ENCODE measurements at regions not wholly inside any gene's neighbourhood (a gene's known extent, or its start where the extent isn't known, plus 50 kb on each side); places are given as distances from the start of the nearest gene placed in this dataset.
"Not testable (repeated sequence)": the region's sequence is repeated elsewhere in the genome, so short reads cannot be mapped to it uniquely, and the experiment has no call there.

DNA sequence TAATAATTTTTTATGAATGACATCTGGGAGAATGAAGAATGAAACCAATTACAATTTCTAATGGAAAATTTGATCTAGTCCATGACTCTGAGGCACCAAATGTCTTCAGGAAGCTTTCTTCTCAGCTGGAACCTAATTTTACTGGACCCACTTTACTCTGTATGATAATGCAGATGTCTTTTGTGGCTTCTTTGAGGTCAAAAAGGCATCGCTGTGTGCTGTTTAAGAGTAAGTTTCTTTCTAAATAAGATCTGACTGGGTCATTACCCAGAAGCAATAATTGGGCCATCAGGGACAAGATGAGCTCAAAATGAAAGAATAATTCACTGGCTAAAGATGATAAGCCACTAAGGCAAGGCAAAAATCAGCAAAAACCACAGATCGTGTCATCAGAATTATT is 633.4 kb downstream of the PSAT1 start:
- DNase-seq: no peak

DNA sequence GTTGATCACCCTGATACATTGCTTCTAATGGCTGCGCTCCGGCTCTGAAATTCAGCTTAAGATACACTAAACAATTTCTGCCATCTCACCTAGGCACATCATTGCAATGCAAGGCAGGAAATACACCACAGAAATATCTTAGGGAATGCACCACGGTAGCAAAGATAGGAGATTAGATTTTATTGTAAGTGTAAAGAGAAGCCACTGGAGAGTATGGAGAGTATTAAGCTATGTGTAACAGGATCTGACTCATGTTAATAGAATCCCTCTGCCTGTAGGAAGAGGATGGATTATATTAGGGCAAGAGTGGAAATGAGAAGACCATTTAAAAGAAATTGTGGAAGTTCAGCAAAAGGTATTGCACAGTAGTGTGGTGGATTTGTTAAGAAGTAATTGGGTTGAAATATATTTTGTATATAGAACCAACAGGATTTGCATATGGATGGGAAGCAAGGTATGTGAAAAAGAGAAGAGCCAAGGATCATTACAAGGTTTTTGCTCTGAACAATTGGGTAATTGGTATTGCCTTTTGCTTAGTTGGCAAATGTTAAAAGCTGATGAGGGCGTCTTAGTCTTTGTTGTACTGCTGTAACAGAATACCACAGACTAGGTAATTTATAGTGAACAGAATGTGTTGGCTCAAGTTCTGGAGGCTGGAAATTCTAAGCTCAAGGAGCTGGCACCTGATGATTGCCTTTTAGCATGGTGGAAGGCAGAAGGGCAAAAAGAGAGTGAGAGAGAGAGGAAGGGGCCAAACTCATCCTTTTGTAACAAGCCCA is 636.1 kb downstream of the PSAT1 start:
- no peak for DNase-seq

DNA sequence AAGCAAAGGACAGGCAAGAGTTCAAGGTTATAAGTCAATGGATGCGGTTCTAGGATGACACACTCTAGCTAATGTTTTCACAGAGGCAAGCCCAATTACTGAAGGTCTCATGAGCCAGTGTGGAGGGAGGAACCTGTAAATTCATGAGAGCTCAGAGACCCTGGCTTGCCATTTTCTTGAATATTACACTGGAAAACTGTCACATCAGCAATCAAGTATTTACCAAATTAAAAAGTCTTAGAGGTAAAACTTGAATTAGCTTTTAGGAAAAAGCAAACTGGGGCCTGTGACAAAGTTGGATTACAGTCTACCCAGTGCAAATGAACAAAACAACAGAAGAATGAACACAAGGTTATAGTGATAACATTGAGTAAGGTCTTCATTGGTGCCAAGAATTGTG is 636.9 kb upstream of the TLE4 start:
- DNase-seq: no peak

DNA sequence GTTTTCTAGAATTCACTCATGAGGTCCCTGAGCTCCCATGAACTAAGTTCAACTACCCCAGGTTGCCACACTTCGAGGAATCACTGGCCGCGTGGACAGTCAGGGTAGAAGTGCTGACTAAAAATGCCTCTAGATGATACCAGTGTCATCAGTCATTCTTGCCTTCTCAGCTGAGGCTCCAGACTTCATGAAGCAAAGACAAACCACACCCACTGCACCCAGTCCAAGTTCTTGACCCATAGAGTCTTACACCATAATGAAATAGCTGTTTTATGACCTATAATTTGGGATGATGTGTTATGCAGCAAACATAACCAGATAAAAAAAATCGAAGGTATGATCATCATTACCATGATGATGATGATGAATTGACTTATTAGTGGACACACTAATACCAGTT is 632.9 kb upstream of the TLE4 start:
- DNase-seq: no peak

DNA sequence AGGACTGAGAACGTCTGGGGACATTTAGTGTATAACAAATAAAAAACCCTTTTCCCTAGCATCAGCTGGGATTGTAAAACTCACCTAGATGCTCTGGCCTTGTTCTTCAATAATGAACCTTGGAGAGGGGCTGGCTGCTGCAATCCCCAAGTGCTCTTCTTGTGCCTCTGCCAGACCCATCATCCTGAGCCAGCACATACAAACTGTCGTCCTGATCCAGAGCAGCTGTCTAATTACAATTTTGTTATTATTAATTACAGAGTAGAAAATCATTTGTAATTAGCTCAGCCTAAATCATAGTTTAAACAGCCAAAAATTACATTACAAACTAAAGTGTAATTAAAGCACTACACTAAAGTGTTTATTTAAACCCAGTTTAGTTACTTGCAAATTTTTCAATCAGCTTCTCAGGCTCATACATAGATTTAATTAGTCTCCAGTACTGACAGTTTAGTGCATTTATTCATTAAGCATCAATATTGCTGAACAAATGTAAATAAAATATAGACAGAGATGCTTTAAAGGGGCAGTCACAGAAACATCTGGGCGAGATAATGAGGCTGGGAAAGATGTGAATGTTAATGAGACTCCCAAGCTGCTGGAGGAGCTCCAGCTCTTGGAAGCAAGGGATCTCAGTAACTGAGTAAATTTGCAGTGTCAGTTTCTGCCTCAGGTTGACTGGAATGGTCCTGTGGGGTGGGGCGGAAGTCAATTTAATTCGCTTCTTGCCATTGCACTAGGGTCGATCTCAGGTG is 632.3 kb upstream of the TLE4 start:
- no peak for DNase-seq

DNA sequence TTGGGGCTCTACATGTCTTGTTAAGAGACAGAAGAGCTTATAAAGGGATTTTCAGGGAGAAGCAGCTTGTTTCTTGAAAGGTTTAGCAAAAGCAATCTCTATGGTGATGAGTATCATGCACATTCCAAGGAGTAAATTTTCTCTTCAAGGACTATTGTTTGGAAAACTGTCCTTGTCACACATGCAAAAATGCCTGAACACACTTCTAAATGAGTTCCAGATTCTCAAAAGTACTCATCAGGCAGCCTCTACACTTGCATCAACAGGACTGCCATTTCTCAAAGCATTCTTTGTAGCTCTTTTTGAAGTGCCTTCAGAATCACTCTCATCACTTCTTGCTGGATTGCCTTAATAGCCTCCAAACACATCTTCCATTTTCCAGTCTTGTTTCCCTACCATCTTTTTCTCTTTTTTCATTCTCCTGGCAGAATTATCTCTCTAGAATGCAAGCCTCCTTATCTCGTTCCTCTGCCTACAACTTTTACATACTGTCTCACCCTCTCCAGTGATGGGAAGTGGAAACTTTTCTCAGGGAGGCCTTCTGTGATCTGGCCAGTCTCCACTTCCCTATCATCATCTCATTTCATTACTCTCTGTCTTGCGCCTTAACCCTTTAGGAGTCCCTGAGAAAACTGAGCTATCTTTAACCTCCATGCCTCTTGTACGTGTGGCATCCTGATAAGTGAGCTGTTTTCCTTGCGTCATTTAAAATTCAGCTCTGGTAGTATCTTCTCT is 631.5 kb upstream of the TLE4 start:
- no peak for DNase-seq

DNA sequence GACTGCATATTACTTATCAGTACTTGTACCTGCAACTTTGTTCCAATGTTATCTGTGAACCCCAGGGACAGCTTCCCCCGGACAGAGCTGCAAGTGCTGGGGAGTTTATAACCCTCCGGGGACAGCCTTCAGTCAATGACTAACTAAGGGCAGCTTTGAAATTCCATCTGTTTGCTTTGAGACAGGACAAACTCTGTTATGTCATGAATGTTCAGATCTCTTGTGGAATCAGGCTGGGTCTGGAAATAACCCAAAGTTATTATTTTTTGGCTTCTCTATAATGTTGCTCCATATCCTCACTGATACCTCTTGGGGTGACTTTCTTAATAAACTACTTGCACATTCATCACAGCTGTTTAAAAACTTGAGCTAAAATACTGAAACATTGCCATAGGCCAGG is 617.5 kb upstream of the TLE4 start:
- DNase-seq: no peak

DNA sequence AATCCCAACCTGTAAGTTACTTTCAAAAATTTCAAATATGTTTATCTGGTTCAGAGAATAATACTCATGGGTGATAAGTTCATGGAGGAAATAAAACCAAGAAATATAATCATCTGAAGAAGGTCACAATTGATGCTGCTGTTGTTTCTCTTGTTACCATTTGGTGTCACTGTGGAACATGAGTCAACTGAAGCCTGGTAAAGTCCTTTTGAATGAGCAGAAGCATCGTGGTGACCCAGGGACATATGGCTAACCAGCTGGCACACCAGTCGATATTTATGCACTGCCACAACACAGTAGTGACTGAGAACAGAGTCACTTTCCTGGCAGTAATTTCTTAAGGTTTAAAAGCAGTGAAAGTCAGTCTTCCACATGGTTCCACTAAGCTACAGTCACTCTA is 612.9 kb upstream of the TLE4 start:
- DNase-seq: no peak

DNA sequence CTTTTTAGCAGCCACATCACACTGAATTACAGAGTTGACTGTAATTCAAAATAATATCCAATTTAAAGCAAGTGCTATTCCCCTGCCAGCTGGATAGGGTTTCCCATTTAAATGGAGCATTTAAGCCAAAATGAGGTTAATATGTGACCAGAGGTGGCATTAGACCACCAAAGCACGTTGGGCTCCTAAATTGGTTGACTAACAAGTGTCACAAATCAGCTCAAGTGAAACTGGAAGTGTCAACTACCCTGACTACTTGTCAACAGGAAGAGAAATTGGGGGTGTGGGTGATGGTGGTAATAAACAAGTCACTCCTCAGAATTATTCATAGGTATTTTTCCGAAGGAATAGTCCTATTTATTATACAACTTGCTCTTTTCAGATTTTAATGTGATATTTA is 609.6 kb upstream of the TLE4 start:
- DNase-seq: no peak

DNA sequence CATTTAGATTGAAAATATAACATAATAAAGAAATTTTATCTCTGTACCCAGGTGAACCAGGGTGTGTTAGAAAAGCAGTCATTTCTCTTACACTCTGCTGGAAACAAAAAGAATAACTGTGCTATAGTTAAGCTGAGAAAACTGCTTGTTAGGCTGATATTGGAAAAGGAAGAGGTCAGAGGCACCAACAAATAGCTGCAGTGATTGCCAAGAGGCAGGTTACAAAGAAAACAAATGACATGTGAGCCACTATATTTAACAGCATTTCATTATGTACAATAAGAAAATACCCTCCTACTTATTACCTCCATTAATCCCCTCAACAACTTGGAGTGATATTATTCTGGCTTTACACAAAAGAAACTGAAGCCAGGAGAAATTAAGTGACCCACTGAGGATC is 607.9 kb upstream of the TLE4 start:
- DNase-seq: no peak

DNA sequence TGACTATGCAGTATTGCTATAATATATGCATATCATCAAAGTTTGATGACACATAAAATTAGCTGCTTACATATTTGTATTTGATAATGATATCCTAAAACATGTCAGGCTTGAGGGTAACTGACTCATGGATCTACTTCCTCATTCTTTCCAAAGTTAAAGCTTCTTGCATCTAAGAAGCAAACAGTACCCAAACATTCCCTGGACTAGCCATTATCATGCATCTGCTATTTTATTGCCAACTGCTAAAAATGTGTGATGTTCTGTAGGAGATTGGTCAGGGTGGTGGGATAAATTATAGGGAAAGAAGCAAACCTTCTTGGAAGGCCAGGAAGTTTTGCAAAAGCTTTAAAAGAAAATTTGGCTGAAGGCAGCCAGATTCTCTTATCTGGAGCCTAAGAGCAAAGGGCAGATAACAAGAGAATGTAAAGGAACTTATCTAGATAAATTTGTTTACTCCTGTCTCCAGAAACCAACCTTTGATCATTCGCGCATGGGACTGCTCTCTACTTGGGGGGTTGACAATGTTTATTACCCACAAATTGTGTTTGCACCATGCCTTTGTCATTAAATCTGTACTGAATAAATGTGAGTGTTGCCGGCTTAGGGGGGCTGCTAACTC is 604.1 kb upstream of the TLE4 start:
- no peak for DNase-seq

DNA sequence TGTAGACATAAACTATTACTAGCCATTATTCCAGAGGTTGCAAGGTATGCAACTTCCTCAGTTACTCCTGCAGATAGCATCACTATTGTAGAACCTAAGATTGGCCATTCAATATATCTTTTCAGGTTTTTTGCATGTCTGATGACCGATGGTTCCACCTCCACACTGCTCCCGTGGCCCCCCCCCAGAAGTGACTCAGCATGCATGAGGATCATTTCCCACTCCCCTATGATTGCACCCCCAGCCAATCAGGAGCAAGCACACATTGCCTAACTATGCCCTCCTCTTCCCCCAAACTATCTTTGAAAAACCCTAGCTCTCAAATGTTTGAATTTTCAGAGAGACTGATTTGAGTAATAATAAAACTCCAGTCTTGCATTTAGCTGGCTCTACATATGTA is 601.4 kb upstream of the TLE4 start:
- no peak for DNase-seq

DNA sequence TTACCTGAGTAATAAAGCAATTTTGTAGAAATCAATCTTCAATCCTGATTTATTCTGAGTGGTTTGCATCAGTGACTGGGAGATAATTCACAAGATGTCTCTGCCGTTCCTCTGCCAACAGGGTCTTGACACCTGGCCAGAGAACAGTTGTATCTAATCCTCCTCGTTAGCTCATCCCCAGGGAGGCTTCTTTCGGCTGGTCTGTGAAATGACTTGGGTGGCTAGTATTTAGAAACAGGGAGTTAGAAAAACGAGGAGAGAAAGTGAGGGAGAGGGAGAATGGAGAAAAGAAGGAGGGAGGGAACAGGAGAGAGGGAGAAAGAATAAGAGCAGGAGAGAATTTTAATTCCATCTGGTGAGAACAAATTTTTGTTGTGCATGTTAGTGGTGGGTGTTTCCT is 600.2 kb upstream of the TLE4 start:
- no peak for DNase-seq

DNA sequence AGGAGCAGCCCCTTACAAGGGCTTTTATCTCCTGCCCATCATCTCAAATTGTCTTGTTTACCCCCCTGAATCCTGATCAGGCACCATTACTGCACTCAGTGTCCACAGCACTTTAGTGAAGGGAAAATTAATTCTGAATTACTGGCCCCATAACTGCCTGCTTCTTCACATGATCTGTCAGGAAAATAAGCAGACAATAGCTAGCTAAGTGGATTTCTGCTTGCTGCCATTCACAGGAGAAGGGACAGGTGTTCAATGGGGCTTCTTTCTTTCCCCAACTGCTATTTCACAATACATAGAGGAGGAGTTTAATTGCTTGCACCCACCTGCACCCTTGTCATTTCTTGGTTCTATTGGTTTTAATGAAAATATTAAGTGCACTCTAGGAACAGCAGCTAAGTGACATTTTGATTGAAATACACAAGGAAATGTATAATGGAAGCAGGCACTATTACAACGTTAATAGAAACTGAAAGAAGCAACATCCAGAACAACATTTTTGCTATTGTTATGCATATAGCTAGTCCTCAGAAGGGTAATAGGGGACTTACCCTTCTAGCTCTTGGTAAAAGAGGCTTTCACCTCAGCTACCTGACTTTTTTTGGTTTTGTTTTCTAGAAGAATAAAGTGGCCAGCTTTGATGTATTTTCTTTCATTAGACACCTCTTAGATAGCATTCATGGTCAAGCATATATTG is 599.3 kb upstream of the TLE4 start:
- DNase-seq: no peak

DNA sequence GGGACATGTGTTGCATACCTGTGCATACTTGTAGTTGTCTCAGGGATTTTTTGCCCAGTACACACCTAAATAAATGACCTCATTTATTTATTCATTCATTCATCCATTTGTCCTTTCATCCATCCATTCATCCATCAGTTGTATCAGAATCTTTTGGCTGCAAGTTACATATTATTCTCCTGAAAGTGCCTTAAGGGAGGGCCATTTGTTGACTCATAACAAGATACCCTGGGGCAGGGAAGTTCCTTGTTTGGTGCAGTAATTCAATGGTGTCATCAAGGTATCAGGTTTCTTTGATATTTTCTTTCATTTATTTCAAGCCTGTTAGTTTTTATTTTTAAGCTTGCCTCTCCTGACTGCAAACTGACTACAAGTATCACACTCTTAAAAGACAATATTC is 597.9 kb upstream of the TLE4 start:
- DNase-seq: no peak

DNA sequence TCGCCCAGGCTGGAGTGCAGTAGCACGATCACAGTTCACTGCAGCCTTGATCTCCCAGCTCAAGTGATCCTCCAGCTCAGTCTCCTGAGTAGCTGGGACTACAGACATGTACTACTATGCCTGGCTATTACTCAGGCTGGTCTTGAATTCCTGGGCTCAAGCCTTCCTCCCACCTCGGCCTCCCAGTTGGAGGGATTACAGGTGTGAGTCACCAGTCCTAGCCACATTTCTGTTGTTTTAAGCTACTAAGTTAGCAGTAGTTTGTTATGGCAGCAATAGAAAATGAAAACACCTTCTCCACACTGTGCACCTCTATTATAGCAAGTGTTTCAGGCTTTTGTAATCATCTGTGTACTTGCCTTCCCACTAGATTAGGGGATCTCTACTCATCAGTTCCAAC is 588.9 kb upstream of the TLE4 start:
- DNase-seq: no peak

DNA sequence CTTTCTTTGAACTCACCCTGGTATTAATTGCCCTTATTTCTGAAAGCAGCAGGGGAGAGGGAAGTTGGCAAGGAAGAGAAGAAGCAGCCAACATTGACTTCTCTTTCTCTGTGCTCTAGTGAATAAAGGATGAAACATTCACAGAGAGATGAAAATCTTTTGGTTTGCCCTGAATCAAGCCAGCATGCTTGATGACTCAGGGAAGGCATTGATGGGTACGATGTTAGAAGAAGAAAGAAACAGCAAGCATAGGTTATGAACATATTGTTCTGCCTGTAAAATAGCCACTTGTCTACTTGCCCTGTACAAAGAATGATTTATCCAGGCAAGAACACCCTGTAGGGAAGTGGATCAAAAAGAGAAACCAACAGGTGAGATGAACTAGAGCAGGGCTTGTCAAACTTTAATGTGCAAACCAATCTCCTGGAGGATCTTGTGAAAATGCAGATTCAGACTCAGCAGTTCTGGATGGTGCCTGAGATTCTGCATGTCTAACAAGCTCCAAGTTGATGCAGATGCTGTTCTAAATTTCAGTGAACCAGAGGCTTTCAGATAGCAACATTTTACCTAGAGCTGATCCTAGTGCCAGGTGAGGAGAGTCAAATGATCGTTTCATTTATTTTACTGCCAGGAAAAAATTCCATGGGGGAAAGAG is 586.6 kb upstream of the TLE4 start:
- no peak for DNase-seq

DNA sequence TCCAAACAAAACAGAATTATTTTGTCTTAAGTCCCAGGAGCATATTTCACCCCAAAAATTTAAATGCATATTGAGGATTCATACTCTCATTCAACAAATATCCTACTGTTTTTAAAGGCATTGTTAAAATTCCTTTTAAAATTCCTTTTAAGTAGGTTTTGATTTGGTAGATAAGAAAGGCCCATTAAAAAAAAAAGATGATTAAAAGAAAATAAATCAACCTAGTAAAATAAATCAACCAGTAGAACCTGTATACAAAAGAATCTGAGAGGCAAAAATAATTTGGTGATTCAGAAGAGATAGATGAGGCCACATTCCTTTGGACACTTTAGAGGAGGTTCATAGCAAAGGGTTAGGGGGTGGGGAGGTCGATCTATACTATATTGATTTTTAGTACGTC is 585.3 kb upstream of the TLE4 start:
- DNase-seq: no peak

DNA sequence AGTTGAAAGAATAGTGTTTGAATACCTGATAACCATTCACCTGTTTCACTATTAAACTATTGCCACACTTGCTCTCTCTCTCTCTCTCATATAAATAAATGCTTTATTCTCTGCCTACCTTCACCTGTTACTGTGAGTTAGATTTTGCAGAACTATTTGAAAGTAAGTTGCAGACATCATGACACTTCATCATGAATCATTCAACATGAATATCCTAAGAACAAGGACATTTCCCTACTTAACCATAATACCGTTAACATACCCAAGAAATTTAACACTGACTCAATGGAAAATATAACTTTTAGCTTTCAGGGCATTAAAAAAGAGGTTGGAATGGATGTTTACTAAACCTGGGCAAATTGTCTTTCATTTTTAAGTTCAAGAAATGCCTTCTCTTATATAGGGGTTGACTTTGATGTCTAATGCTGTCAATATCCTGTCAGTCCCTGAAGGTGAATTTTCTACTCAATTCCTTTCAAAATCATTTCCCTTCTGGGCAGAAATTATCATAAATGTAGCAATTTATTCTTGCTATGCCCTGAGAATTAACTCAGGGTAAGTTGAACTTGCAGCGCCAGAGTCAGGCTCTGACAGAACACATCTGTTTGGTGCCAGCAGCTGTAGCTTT is 582.6 kb upstream of the TLE4 start:
- no peak for DNase-seq

DNA sequence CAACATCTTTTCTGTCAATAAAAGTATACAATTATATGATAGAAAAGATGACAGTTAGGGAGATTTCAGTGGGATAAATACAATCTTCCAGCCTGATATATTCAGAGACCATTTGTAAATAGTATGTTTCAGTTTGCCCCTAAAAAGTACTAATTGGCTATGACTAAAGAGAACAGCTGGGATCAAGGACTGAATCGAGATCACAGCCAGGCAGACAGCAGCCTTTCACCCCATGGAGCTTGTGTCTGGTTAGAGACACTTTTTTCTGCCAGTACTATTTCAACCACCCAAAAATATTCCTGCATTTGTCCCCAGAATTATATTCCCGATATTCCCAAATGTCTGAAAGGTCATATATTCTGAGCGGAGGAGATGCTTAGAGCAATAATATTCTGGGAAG is 577.3 kb upstream of the TLE4 start:
- no peak for DNase-seq

DNA sequence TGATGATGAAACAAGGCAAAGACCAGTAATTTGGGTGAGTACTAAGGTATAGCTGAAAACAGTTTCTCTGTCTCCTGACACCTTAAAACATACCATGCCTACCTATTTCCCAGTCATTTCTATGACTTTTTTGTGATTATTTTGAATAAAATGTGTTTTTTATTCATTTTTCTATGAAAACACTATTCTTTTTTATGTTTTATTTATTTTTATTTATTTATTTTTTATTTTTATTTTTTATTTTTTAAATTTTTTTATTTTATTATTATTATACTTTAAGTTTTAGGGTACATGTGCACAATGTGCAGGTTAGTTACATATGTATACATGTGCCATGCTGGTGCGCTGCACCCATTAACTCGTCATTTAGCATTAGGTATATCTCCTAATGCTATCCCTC is 576.8 kb upstream of the TLE4 start:
- DNase-seq: not testable (repeated sequence)

DNA sequence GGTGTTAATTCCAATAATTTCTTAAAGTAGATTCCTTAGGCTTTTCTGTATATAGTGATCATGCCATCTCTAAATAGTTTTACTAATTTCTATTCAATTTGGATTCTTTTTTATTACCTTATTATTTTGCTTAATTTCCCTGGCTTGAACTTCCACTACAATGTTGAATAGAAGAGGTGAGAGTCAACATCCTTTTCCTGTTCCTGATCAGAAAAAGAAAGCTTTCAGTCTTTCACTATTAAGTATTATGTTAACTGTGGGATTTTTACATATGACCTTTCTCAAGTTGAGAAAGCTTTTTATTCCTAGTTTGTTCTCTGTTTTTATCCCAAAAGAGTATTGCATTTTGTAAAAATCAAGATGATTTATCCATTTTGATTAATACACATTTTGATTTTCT is 574.5 kb upstream of the TLE4 start:
- no peak for DNase-seq
